ENCODE measurements at regions not wholly inside any gene's neighbourhood (a gene's known extent, or its start where the extent isn't known, plus 50 kb on each side); places are given as distances from the start of the nearest gene placed in this dataset.

- Mint-ChIP-seq H3K36me3 (ENCODE audit: low read depth, unreplicated experiment) (no peaks in the 10 kb centered on the region), H3K4me3 (ENCODE audit: unreplicated experiment) (no peak overlapping the region), H3K27me3 (ENCODE audit: unreplicated experiment) (no peaks in the 10 kb centered on the region), H3K27ac (ENCODE audit: unreplicated experiment) (no peak overlapping the region), H3K9me3 (ENCODE audit: unreplicated experiment) (no peaks in the 10 kb centered on the region), H3K4me1 (ENCODE audit: unreplicated experiment) (no peaks in the 10 kb centered on the region)
- TF ChIP-seq CTCF (IDR thresholded peaks at IDR 0.05; ENCODE audit: unreplicated experiment), result no peak
- DNase-seq (ENCODE audit: low spot score), result no peak
Measured at GRCh38 chr21:16838331-16838730, 674.5 kb upstream of the CXADR start.

GRCh38 chr21:16840538-16840937 is 672.3 kb upstream of the CXADR start:
- DNase-seq (ENCODE audit: low spot score), result no peak
- H3K27me3 Mint-ChIP-seq (ENCODE audit: unreplicated experiment), result peaks cover 1% of the 10 kb centered on the region
- H3K27ac Mint-ChIP-seq (ENCODE audit: unreplicated experiment), result no peak overlapping the region
- no peak overlapping the region for H3K4me3 Mint-ChIP-seq (ENCODE audit: unreplicated experiment)
- H3K36me3 Mint-ChIP-seq (ENCODE audit: low read depth, unreplicated experiment), result no peaks in the 10 kb centered on the region
- no peak for TF ChIP-seq CTCF (IDR thresholded peaks at IDR 0.05; ENCODE audit: unreplicated experiment)
- H3K4me1 Mint-ChIP-seq (ENCODE audit: unreplicated experiment), result no peaks in the 10 kb centered on the region
- H3K9me3 Mint-ChIP-seq (ENCODE audit: unreplicated experiment), result no peaks in the 10 kb centered on the region

- TF ChIP-seq CTCF (IDR thresholded peaks at IDR 0.05; ENCODE audit: unreplicated experiment), result no peak
- Mint-ChIP-seq H3K9me3 (ENCODE audit: unreplicated experiment) (no peaks in the 10 kb centered on the region), H3K4me3 (ENCODE audit: unreplicated experiment) (no peak overlapping the region), H3K36me3 (ENCODE audit: low read depth, unreplicated experiment) (no peaks in the 10 kb centered on the region), H3K4me1 (ENCODE audit: unreplicated experiment) (no peaks in the 10 kb centered on the region), H3K27ac (ENCODE audit: unreplicated experiment) (no peak overlapping the region), H3K27me3 (ENCODE audit: unreplicated experiment) (peaks cover 2% of the 10 kb centered on the region)
- DNase-seq (ENCODE audit: low spot score), result no peak
Measured at GRCh38 chr21:16841975-16842695, 670.7 kb upstream of the CXADR start.

- no peaks in the 10 kb centered on the region for H3K36me3 Mint-ChIP-seq (ENCODE audit: low read depth, unreplicated experiment)
- no peak overlapping the region for H3K27ac Mint-ChIP-seq (ENCODE audit: unreplicated experiment)
- H3K9me3 Mint-ChIP-seq (ENCODE audit: unreplicated experiment), result no peaks in the 10 kb centered on the region
- no peak for TF ChIP-seq CTCF (IDR thresholded peaks at IDR 0.05; ENCODE audit: unreplicated experiment)
- H3K27me3 Mint-ChIP-seq (ENCODE audit: unreplicated experiment), result peaks cover 2% of the 10 kb centered on the region
- no peak for DNase-seq (ENCODE audit: low spot score)
- no peak overlapping the region for H3K4me3 Mint-ChIP-seq (ENCODE audit: unreplicated experiment)
- H3K4me1 Mint-ChIP-seq (ENCODE audit: unreplicated experiment), result no peaks in the 10 kb centered on the region
Measured at GRCh38 chr21:16842696-16843035, 670.2 kb upstream of the CXADR start.

- no peak overlapping the region for H3K4me3 Mint-ChIP-seq (ENCODE audit: unreplicated experiment)
- H3K27me3 Mint-ChIP-seq (ENCODE audit: unreplicated experiment), result peaks cover 2% of the 10 kb centered on the region
- TF ChIP-seq CTCF (IDR thresholded peaks at IDR 0.05; ENCODE audit: unreplicated experiment), result no peak
- H3K9me3 Mint-ChIP-seq (ENCODE audit: unreplicated experiment), result no peaks in the 10 kb centered on the region
- no peaks in the 10 kb centered on the region for H3K36me3 Mint-ChIP-seq (ENCODE audit: low read depth, unreplicated experiment)
- H3K27ac Mint-ChIP-seq (ENCODE audit: unreplicated experiment), result no peak overlapping the region
- DNase-seq (ENCODE audit: low spot score), result no peak
- H3K4me1 Mint-ChIP-seq (ENCODE audit: unreplicated experiment), result no peaks in the 10 kb centered on the region
Measured at GRCh38 chr21:16847211-16847610, 665.6 kb upstream of the CXADR start.
